K562 (cell line): ENCODE measurements at regions not wholly inside any gene's neighbourhood (a gene's known extent, or its start where the extent isn't known, plus 50 kb on each side); places are given as distances from the start of the nearest gene placed in this dataset.

Experiments used
- ATAC-seq: fragments of 200-7000 bp; cut with Tn5 transposase; 3 replicates; pipeline ENCODE4 v1.9.1; 2020; ENCODE audit warnings: moderate library complexity
- BruUV-seq: library from RNA; stranded (reverse); fragments of 400-500 nt; replicated peaks from 2 replicates; lab custom pipeline; 2021; lab: Mats Ljungman, UMichigan
- CTCF ChIA-PET: fragments of 300-600 bp; formaldehyde crosslinking; extraction: SDS; loops from one replicate; lab custom pipeline; 2021; ENCODE audit warnings: low intra/inter-chr PET ratio; lab: Yijun Ruan, JAX
- POLR2A ChIA-PET: fragments of 300-600, 350-650 bp; sonication (Branson Sonifier 250); formaldehyde crosslinking; extraction: SDS; loops from one replicate; lab custom pipeline; 2021; ENCODE audit warnings: antibody characterized with exemption, inconsistent platforms; lab: Yijun Ruan, JAX
- DNase-seq, 4 experiments: peaks; one replicate each; pipeline versions ENCODE4 v3.0.0 to v3.0.0-alpha.2; 2011 to 2018; ENCODE audit warnings: low spot score in 3 of 4, mixed read lengths in 3 of 4; ENCODE audit errors: extremely low read depth in 1 of 4
- FAIRE-seq: peaks from 2 replicates; lab custom pipeline; 2011; peaks lifted over from hg19 to GRCh38; lab: Jason Lieb, UNC
- H2AFZ ChIP-seq: 2 replicates; pipeline ENCODE4 v1.6.0; 2011; ENCODE audit warnings: low read depth, low read length, control low read depth, inconsistent platforms
- H3K27ac ChIP-seq: fragments of 200-600 bp; 3 replicates; pipeline ENCODE4 v1.8.0; 2011; ENCODE audit warnings: low read depth, mild to moderate bottlenecking, control low read depth, inconsistent platforms, low read length, moderate library complexity, mixed read lengths; ENCODE audit errors: extremely low read depth
- H3K27me3 ChIP-seq, 2 experiments: fragments of 300-600 bp in 1 of 2; 2 replicates in 1 of 2; 3 replicates in 1 of 2; pipeline versions ENCODE4 v1.6.0 to v1.8.0; 2011; ENCODE audit warnings: inconsistent platforms in 2 of 2, low read length in 2 of 2, mild to moderate bottlenecking in 1 of 2, mixed read lengths in 1 of 2, moderate library complexity in 1 of 2; ENCODE audit not compliant: control insufficient read depth in 2 of 2, insufficient read depth in 2 of 2
- H3K36me3 ChIP-seq: fragments of 300-600 bp; 3 replicates; pipeline ENCODE4 v1.8.0; 2011; ENCODE audit warnings: mild to moderate bottlenecking, low read length, inconsistent platforms; ENCODE audit not compliant: control insufficient read depth, insufficient read depth
- H3K4me1 ChIP-seq, 2 experiments: fragments of 200-600 bp in 1 of 2; replicated peaks in 1 of 2; 2 replicates in 1 of 2; 3 replicates in 1 of 2; pipeline versions ENCODE4 v1.5.1 to v1.8.0; 2011; ENCODE audit warnings: inconsistent platforms in 2 of 2, low read length in 2 of 2, mild to moderate bottlenecking in 1 of 2, mixed read lengths in 1 of 2, moderate library complexity in 1 of 2; ENCODE audit not compliant: control insufficient read depth in 2 of 2, insufficient read depth in 2 of 2
- H3K4me2 ChIP-seq: 2 replicates; pipeline ENCODE4 v1.6.1; 2011; ENCODE audit warnings: low read length, control low read depth, inconsistent platforms, mixed read lengths; ENCODE audit not compliant: insufficient read depth
- H3K4me3 ChIP-seq: fragments of 200-600 bp; sonication (generic), shearing (Covaris generic); 2 replicates; pipeline ENCODE4 v1.5.1; 2016; ENCODE audit warnings: control low read depth, inconsistent platforms
- H3K79me2 ChIP-seq: fragments of 200-600 bp; 3 replicates; pipeline ENCODE4 v1.8.0; 2011; ENCODE audit warnings: low read length, inconsistent platforms; ENCODE audit not compliant: control insufficient read depth, insufficient read depth
- H3K9ac ChIP-seq, 2 experiments: 2 replicates each; pipeline versions ENCODE4 v1.6.0 to v1.6.1; 2011; ENCODE audit warnings: low read depth in 2 of 2, low read length in 2 of 2, control low read depth in 1 of 2, inconsistent platforms in 1 of 2, mild to moderate bottlenecking in 1 of 2, mixed read lengths in 1 of 2; ENCODE audit not compliant: insufficient read depth in 1 of 2
- H3K9me1 ChIP-seq: one replicate; pipeline ENCODE4 v1.6.0; 2011; ENCODE audit warnings: inconsistent platforms, mild to moderate bottlenecking, low read length, moderate library complexity; ENCODE audit not compliant: control insufficient read depth, insufficient read depth
- H3K9me3 ChIP-seq: replicated peaks from 2 replicates; pipeline ENCODE4 v1.5.1; 2011; ENCODE audit warnings: low read depth, low read length, inconsistent platforms; ENCODE audit not compliant: control insufficient read depth, insufficient read depth
- H4K20me1 ChIP-seq: replicated peaks from 2 replicates; pipeline ENCODE4 v1.6.1; 2011; ENCODE audit warnings: low read length, inconsistent platforms, mixed read lengths; ENCODE audit not compliant: control insufficient read depth, insufficient read depth
- FOXK2 ChIP-seq, 2 experiments: fragments of 450-650 bp; IDR thresholded peaks in 1 of 2; conservative IDR thresholded peaks in 1 of 2; 2 replicates each; pipeline ENCODE4 v1.6.1; 2016; ENCODE audit warnings: low read depth in 2 of 2, mild to moderate bottlenecking in 1 of 2
- KDM2B ChIP-seq: fragments of 250-450 bp; sonication (Bioruptor Pico); IDR thresholded peaks from 2 replicates; pipeline ENCODE4 v1.8.0; 2021; ENCODE audit warnings: mild to moderate bottlenecking, moderate library complexity
- NONO ChIP-seq, 2 experiments: fragments of 200-400 bp in 1 of 2; fragments of 450-650 bp in 1 of 2; formaldehyde crosslinking in 1 of 2; IDR thresholded peaks; 2 replicates each; pipeline ENCODE4 v1.6.1; 2017; ENCODE audit warnings: low read depth in 2 of 2, mild to moderate bottlenecking in 2 of 2, moderate library complexity in 2 of 2, low read length in 1 of 2
- PCBP1 ChIP-seq: fragments of 200-400 bp; formaldehyde crosslinking; IDR thresholded peaks from 2 replicates; pipeline ENCODE4 v1.6.1; 2018; ENCODE audit warnings: mild to moderate bottlenecking, low read depth, low read length; ENCODE audit not compliant: poor library complexity, severe bottlenecking
- POLR3G ChIP-seq: IDR thresholded peaks from 2 replicates; pipeline ENCODE4 v1.6.1; 2011; ENCODE audit not compliant: insufficient read length, insufficient replicate concordance; ENCODE audit errors: extremely low read depth
- RBM34 ChIP-seq: fragments of 200-400 bp; formaldehyde crosslinking; IDR thresholded peaks from 2 replicates; pipeline ENCODE4 v1.6.1; 2018; ENCODE audit warnings: low read length, borderline replicate concordance; ENCODE audit not compliant: insufficient read depth
- RNF2 ChIP-seq: sonication (generic); IDR thresholded peaks from 2 replicates; pipeline ENCODE4 v1.6.1; 2016
- ZNF324 ChIP-seq: fragments of 250-450 bp; sonication (Bioruptor Pico); IDR thresholded peaks from 2 replicates; pipeline ENCODE4 v1.4.0; 2020; ENCODE audit warnings: mild to moderate bottlenecking
- ZNF347 ChIP-seq: fragments of 450-650 bp; formaldehyde crosslinking; IDR thresholded peaks from 2 replicates; pipeline ENCODE4 v1.4.0; 2020; ENCODE audit warnings: low read depth, mild to moderate bottlenecking, moderate library complexity
- ZNF436 ChIP-seq: fragments of 250-450, 450-650 bp; sonication (Bioruptor Pico); formaldehyde crosslinking; IDR thresholded peaks from 2 replicates; pipeline ENCODE4 v1.7.0; 2020; ENCODE audit warnings: mild to moderate bottlenecking
- WGBS: fragments of 100-300 bp; shearing (Covaris generic); methylation state at CpG from one replicate; pipeline ENCODE4 v1.1.6; 2016; ENCODE audit warnings: low coverage, mixed read lengths; ENCODE audit not compliant: insufficient coverage; ENCODE audit errors: missing lambda C conversion rate; 5-methylcytosine and 5-hydroxymethylcytosine counted together
- in situ Hi-C: fragments of 300-500 bp; cut with MboI; formaldehyde crosslinking; loops from 4 replicates; pipeline ENCODE4 v1.15.0; 2018; ENCODE audit warnings: inconsistent platforms, mixed read lengths
- intact Hi-C: fragments of 100-400 bp; cut with micrococcal nuclease; formaldehyde crosslinking; loops from 2 replicates; pipeline ENCODE4 v1.14.2; 2022
- TF ChIP-seq, protein P1 (sequence below): fragments of 250-450 bp; sonication (Bioruptor Pico); IDR thresholded peaks from 2 replicates; pipeline ENCODE4 v1.4.0; 2020; ENCODE audit warnings: mild to moderate bottlenecking, moderate library complexity

GRCh38 chr2:177063331-177063730, 149.3 kb upstream of the HNRNPA3 start:
- no TSS peak for BruUV-seq
- ATAC-seq (no peak), FAIRE-seq (no peak), DNase-seq (no peak)
- 7% methylated on average over 1 of the region's 1 CpG for WGBS
- Histone ChIP-seq H2AFZ (no peak overlapping the region), H3K9me1 (no peaks in the 10 kb centered on the region), H3K4me2 (no peak overlapping the region), H3K4me1 (no peaks in the 10 kb centered on the region), H3K79me2 (no peaks in the 10 kb centered on the region), H3K4me3 (no peak overlapping the region), H3K27ac (no peak overlapping the region), H3K9me3 (no peaks in the 10 kb centered on the region), H3K9ac (no peak overlapping the region), H4K20me1 (no peaks in the 10 kb centered on the region), H3K36me3 (no peaks in the 10 kb centered on the region), H3K27me3 (no peaks in the 10 kb centered on the region)
- ChIA-PET CTCF (no interaction called here), POLR2A (interaction anchor here (1.3 kb wide), 1 partner anchor 10 kb away, joined by 4 read pairs; no protein-coding TSS in a partner anchor)
- TF ChIP-seq FOXK2 (conservative IDR thresholded peaks at IDR 0.05 in 1 of 2, IDR thresholded peaks at IDR 0.05 in 1 of 2; ENCODE audit: low read depth in 2 of 2): no peak
- no peak for TF ChIP-seq RNF2
- in situ Hi-C loops (no loop called here), intact Hi-C loops (no loop called here)

DNA sequence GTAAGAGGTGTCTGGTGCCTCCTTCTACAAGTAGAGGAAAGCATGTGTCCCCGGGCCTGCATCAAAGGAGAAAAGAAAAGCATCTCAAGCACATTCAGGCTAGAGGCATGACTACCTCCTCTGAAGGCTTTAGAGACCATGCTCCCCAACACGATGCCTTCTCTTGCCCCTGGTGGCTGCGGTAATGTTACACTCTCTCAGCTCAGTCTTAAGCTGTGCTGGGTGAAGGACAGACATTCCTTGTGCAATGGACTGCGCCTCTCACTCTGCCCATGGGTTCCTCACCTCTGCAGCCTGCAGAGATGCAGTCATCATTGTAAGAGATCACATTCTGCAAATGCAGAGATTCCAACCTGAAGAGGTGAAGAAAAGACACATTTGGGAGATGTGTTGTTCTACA, 148.2 kb upstream of the HNRNPA3 start:
- Histone ChIP-seq H3K27ac (no peak overlapping the region), H3K9me3 (no peaks in the 10 kb centered on the region), H3K9me1 (no peaks in the 10 kb centered on the region), H3K27me3 (no peaks in the 10 kb centered on the region), H3K79me2 (no peaks in the 10 kb centered on the region), H3K9ac (no peak overlapping the region), H2AFZ (no peak overlapping the region), H3K4me1 (no peaks in the 10 kb centered on the region), H3K4me2 (no peak overlapping the region), H3K36me3 (no peaks in the 10 kb centered on the region), H3K4me3 (no peak overlapping the region), H4K20me1 (no peaks in the 10 kb centered on the region)
- DNase-seq (no peak), FAIRE-seq (no peak), ATAC-seq (peak; percentile 58; the same call in 1 of the 3 replicates)
- intact Hi-C loops: no loop called here
- WGBS: 0% methylated on average over 4 of the region's 4 CpGs
- in situ Hi-C loops: no loop called here
- CTCF ChIA-PET: no interaction called here
- TF ChIP-seq ZNF436 (CRISPR knock-in tag): no peak
- no peak for TF ChIP-seq RBM34
- TF ChIP-seq POLR3G: no peak
- TF ChIP-seq PCBP1: no peak
- TF ChIP-seq, protein P1, sequence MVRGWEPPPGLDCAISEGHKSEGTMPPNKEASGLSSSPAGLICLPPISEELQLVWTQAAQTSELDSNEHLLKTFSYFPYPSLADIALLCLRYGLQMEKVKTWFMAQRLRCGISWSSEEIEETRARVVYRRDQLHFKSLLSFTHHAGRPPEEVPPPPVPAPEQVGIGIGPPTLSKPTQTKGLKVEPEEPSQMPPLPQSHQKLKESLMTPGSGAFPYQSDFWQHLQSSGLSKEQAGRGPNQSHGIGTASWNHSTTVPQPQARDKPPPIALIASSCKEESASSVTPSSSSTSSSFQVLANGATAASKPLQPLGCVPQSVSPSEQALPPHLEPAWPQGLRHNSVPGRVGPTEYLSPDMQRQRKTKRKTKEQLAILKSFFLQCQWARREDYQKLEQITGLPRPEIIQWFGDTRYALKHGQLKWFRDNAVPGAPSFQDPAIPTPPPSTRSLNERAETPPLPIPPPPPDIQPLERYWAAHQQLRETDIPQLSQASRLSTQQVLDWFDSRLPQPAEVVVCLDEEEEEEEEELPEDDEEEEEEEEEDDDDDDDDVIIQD (CRISPR knock-in tag): no peak
- TF ChIP-seq ZNF324 (CRISPR knock-in tag): no peak
- TF ChIP-seq KDM2B (CRISPR knock-in tag): no peak
- no peak for TF ChIP-seq ZNF347 (CRISPR knock-in tag)
- no peak for TF ChIP-seq NONO (IDR thresholded peaks at IDR 0.05; ENCODE audit: low read depth in 2 of 2, low read length in 1 of 2)
- POLR2A ChIA-PET: interaction anchor here (1.3 kb wide), 1 partner anchor 9 kb away, joined by 4 read pairs; no protein-coding TSS in a partner anchor
- no TSS peak for BruUV-seq
